Fibroblast of mammary gland (primary cell): ENCODE measurements at regions not wholly inside any gene's neighbourhood (a gene's known extent, or its start where the extent isn't known, plus 50 kb on each side); places are given as distances from the start of the nearest gene placed in this dataset.
A peak's percentile ranks its signal among the peaks of the same experiment; 100 is the strongest.

Experiments used
- DNase-seq: peaks from one replicate; pipeline ENCODE4 v3.0.0-alpha.2; 2010; ENCODE audit warnings: low read depth
- H3K4me3 ChIP-seq: 2 replicates; pipeline ENCODE4 v1.5.1; 2011; ENCODE audit warnings: low read depth, mild to moderate bottlenecking, low read length, moderate library complexity; ENCODE audit not compliant: control insufficient read depth
- CTCF ChIP-seq: conservative IDR thresholded peaks from 2 replicates; pipeline ENCODE4 v1.5.1; 2011; ENCODE audit warnings: low read depth, low read length, inconsistent platforms; ENCODE audit not compliant: control insufficient read depth, insufficient read depth

GRCh38 chr5:38099205-38100168 is 158.9 kb upstream of the EGFLAM start:
- DNase-seq, result no peak
- H3K4me3 ChIP-seq, result no peak overlapping the region
- TF ChIP-seq CTCF, result no peak

- TF ChIP-seq CTCF, result no peak
- DNase-seq, result no peak
- no peak overlapping the region for H3K4me3 ChIP-seq
Measured at GRCh38 chr5:38094889-38095288, 163.5 kb upstream of the EGFLAM start.

GRCh38 chr5:38093855-38094254 is 164.5 kb upstream of the EGFLAM start:
- no peak for TF ChIP-seq CTCF
- no peak for DNase-seq
- H3K4me3 ChIP-seq, result no peak overlapping the region

GRCh38 chr5:38086777-38087176 is 171.6 kb upstream of the EGFLAM start:
- TF ChIP-seq CTCF, result no peak
- H3K4me3 ChIP-seq, result no peak overlapping the region
- no peak for DNase-seq

- no peak for DNase-seq
- H3K4me3 ChIP-seq, result no peak overlapping the region
- no peak for TF ChIP-seq CTCF
Measured at GRCh38 chr5:38079620-38080402, 178.5 kb upstream of the EGFLAM start.

GRCh38 chr5:38078161-38078560 is 180.2 kb upstream of the EGFLAM start:
- TF ChIP-seq CTCF, result no peak
- H3K4me3 ChIP-seq, result no peak overlapping the region
- DNase-seq, result peak; percentile 24
